GM13977 (cell line): ENCODE measurements at regions not wholly inside any gene's neighbourhood (a gene's known extent, or its start where the extent isn't known, plus 50 kb on each side); places are given as distances from the start of the nearest gene placed in this dataset.
"Not testable (repeated sequence)": the region's sequence is repeated elsewhere in the genome, so short reads cannot be mapped to it uniquely, and the experiment has no call there.

ENCODE experiments used
- DNase-seq: peaks from one replicate; pipeline ENCODE4 v3.0.0; 2012; ENCODE audit warnings: low spot score
- in situ Hi-C: fragments of 300-500 bp; cut with MboI; formaldehyde crosslinking; loops from one replicate; pipeline ENCODE4 v1.12.0; 2022; ENCODE audit warnings: low sequenced_read_pairs, low pct_unique_long_range_greater_than_20kb, mixed read lengths, inconsistent platforms; ENCODE audit not compliant: unreplicated experiment
- TF ChIP-seq, protein P1 (sequence below): IDR thresholded peaks from 2 replicates; pipeline ENCODE4 v1.5.1; 2012; ENCODE audit warnings: mild to moderate bottlenecking, control low read depth; ENCODE audit not compliant: insufficient read depth; ENCODE audit errors: extremely low read depth, missing control alignments

DNA sequence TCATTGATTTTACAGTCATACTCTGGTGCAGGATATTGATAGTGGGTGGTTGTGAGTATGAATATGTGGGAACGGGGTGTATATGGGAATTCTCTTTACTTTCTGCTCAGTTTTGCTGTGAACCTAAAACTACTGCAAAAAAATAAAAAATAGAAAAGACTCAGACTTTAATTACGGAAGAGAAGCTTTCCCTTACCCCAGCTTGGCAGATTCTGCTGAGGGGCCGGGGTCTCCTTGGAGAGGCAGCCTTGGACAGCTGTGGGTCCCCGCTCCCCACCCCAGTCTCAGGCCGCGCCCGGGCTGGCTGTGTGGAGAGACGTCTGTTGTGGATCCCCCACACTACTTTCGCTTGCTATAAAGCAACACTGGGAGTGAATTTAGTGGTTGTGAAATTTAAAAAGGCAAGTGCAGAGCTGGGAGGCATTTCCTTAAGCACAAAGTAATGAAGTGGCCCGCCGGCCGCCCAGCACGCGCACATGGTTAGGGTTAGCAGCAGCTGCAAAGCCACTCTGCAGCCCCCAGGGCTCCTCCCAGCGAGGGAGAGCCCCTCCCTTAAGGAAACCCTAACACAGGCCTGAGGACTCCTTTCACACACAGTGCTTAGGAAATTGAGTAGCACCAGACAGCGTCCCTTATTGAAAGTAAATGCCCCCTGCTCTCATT lies 102.4 kb downstream of the DDX1 start:
- DNase-seq, result no peak
- in situ Hi-C loops, result no loop called here
- TF ChIP-seq, protein P1, sequence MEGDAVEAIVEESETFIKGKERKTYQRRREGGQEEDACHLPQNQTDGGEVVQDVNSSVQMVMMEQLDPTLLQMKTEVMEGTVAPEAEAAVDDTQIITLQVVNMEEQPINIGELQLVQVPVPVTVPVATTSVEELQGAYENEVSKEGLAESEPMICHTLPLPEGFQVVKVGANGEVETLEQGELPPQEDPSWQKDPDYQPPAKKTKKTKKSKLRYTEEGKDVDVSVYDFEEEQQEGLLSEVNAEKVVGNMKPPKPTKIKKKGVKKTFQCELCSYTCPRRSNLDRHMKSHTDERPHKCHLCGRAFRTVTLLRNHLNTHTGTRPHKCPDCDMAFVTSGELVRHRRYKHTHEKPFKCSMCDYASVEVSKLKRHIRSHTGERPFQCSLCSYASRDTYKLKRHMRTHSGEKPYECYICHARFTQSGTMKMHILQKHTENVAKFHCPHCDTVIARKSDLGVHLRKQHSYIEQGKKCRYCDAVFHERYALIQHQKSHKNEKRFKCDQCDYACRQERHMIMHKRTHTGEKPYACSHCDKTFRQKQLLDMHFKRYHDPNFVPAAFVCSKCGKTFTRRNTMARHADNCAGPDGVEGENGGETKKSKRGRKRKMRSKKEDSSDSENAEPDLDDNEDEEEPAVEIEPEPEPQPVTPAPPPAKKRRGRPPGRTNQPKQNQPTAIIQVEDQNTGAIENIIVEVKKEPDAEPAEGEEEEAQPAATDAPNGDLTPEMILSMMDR, result no peak

DNA sequence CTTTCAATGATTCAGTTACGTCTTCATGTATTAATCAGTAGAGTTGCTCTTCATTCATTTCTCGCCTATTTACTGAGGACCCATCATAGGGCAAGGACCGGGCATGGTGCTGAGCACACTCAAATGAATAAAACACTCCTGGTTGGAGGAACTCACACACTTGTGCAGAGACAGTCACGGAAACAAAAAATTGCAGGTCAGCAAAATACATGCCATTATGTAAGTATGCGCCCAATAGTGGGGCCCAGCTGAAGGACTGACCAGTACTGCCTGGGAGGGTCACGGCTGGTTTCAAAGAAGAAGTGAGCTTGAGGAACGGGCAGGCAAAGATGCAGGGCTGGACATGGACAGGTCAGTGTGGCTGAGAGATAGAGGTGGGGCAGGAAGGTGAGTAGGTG lies 102.9 kb downstream of the DDX1 start:
- TF ChIP-seq, protein P1, result no peak
- DNase-seq, result no peak
- in situ Hi-C loops, result no loop called here

- in situ Hi-C loops, result no loop called here
- TF ChIP-seq, protein P1, result no peak
- DNase-seq, result no peak
Observed at GRCh38 chr2:15695582-15696330, 104.1 kb downstream of the DDX1 start.

DNA sequence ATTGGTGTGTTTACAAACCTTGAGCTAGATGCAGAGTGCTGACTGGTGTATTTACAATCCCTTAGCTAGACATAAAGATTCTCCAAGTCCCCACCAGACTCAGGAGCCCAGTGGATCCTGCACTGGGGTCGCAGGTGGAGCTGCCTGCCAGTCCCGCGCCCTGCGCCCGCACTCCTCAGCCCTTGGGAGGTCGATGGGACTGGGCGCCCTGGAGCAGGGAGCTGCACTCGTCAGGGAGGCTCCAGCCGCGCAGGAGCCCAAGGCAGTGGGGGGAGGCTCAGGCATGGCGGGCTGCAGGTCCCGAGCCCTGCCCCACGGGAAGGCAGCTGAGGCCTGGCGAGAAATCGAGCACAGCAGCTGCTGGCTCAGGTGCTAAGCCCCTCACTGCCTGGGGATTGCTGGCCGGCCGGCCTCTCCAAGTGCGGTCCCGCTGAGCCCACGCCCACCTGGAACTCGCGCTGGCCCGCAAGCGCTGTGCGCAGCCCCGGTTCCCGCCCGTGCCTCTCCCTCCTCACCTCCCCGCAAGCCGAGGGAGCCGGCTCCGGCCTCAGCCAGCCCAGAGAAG lies 105.0 kb downstream of the DDX1 start:
- in situ Hi-C loops, DNase-seq: not testable (repeated sequence)

- in situ Hi-C loops, result no loop called here
- TF ChIP-seq, protein P1, result no peak
- DNase-seq, result no peak
Observed at GRCh38 chr2:15700131-15700530, 108.5 kb downstream of the DDX1 start.

DNA sequence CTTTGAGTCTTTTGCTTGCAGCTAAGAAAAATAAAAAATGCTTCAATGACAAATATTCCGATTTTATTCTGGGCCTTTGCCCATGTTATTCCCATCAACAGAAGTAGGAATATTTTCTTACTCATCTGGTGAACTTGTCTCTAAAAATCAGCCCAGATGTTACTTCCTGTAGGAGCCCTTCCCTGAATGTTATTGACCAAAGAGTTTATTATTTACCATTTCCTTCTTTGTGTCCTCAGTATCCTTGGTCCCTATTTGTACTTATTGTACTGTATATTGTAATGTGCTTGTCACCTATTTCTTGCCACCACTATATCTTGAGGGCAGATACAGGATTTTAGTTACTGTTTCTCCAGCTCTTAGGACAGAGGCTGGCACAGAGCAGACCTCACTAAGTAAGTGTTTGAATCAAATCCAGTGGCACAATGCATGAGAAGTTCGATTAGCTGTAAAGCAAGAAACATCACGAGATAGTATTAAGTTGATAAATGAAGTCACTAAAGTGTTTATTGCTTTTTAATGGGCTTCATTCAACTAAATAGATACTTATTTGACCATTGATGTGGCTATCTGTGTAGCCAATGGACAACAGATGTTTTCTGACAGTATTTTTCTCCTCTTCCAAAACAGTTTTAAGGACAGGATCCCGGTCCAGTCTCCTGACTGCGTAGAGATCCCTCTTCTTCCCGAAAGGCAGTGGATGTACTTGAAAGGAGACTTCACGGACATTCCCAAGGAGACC lies 109.1 kb downstream of the DDX1 start:
- in situ Hi-C loops, result no loop called here
- DNase-seq, result no peak
- TF ChIP-seq, protein P1, result no peak

DNA sequence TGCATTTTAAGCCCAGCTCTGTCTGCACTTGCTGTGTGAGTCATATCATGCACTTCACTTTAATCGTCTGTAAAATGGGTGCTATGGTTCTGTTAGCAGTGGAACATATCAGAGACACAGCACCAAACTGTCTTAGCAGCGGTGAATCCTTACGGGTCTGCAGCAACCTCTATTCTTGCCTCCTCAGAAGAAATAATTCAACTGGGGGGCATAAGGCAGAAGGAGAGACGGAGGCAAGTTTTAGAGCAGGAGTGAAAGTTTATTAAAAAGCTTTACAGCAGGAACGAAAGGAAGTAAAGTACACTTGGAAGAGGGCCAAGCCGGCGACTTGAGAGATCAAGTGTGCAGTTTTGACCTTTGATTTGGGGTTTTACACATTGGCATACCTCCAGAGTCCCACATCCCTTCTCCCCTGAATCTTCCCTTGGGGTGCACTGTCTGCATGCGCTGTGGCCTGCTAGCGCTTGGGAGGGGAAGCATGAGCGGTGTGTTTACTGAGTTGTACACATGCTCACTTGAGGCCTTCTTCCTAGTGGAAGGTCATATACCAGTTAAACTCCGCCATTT lies 109.8 kb downstream of the DDX1 start:
- TF ChIP-seq, protein P1, result no peak
- in situ Hi-C loops, result no loop called here
- DNase-seq, result no peak
